Thyroid gland (tissue), 4 donors: ENCODE measurements at regions not wholly inside any gene's neighbourhood (a gene's known extent, or its start where the extent isn't known, plus 50 kb on each side); places are given as distances from the start of the nearest gene placed in this dataset.

Source experiments
- DNase-seq, 2 donors: peaks; one replicate each; pipeline ENCODE4 v3.0.0-alpha.2; 2019
- H3K27ac ChIP-seq, 3 donors: fragments of 200-600 bp; sonication (generic); 1 replicate in 2 of 3; 2 replicates in 1 of 3; pipeline ENCODE4 v1.5.1; 2016 to 2019; ENCODE audit warnings: mild to moderate bottlenecking in 1 of 3, moderate library complexity in 1 of 3
- H3K27me3 ChIP-seq: fragments of 200-600 bp; sonication (generic); one replicate; pipeline ENCODE4 v1.5.1; 2019
- H3K36me3 ChIP-seq, 2 donors: fragments of 200-600 bp; sonication (generic); one replicate each; pipeline ENCODE4 v1.5.1; 2016 to 2019
- H3K4me1 ChIP-seq, 2 donors: fragments of 200-600 bp; sonication (generic); one replicate each; pipeline ENCODE4 v1.5.1; 2017 to 2019
- H3K4me3 ChIP-seq, 3 donors: fragments of 200-600 bp; sonication (generic); replicated peaks in 1 of 3; 1 replicate in 2 of 3; 2 replicates in 1 of 3; pipeline ENCODE4 v1.5.1; 2016; ENCODE audit warnings: mild to moderate bottlenecking in 1 of 3
- H3K9me3 ChIP-seq: fragments of 200-600 bp; sonication (generic); one replicate; pipeline ENCODE4 v1.5.1; 2017
- POLR2A ChIP-seq, 2 donors: fragments of 450-650 bp; IDR thresholded peaks; one replicate each; pipeline ENCODE4 v1.6.1; 2017; ENCODE audit warnings: antibody characterized with exemption in 2 of 2, mild to moderate bottlenecking in 2 of 2, moderate library complexity in 1 of 2
- WGBS, 2 donors: methylation state at CpG; one replicate each; pipeline ENCODE4 v1.1.5; 2017; 5-methylcytosine and 5-hydroxymethylcytosine counted together
- intact Hi-C: fragments of 100-400 bp; cut with DNase I; formaldehyde crosslinking; loops from one replicate; pipeline ENCODE4 v1.15.1; 2023
- TF ChIP-seq, protein P1 (sequence below), 6 experiments: fragments of 200-600 bp in 3 of 6; fragments of 450-650 bp in 3 of 6; sonication (generic) in 3 of 6; IDR thresholded peaks; one replicate each; pipeline ENCODE4 v1.5.1; 2016 to 2019; ENCODE audit warnings: antibody characterized with exemption in 6 of 6, mild to moderate bottlenecking in 2 of 6, inconsistent platforms in 1 of 6, moderate library complexity in 1 of 6

DNA sequence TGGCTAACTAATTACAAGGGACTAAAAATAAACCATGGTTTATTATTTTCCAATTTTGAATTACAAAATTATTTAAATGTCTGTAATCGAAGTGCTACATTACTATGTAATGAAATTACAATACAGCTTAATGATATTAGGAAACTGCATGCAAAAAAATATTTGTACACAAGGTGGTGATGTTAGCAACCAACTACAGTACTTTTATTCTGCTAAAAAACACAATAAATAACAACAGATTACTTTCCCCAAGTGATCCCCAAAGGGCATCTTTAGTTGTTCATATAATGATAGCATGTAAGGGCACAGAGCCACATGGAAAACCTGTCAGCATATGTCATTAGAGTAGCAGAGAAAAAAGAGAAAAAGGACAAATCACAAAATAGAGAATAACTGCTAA, 147.5 kb upstream of the SOX2 start:
- H3K4me1 ChIP-seq, result no peaks in the 10 kb centered on the region
- H3K4me3 ChIP-seq, result no peak overlapping the region
- TF ChIP-seq POLR2A (IDR thresholded peaks at IDR 0.05), result no peak
- TF ChIP-seq, protein P1, sequence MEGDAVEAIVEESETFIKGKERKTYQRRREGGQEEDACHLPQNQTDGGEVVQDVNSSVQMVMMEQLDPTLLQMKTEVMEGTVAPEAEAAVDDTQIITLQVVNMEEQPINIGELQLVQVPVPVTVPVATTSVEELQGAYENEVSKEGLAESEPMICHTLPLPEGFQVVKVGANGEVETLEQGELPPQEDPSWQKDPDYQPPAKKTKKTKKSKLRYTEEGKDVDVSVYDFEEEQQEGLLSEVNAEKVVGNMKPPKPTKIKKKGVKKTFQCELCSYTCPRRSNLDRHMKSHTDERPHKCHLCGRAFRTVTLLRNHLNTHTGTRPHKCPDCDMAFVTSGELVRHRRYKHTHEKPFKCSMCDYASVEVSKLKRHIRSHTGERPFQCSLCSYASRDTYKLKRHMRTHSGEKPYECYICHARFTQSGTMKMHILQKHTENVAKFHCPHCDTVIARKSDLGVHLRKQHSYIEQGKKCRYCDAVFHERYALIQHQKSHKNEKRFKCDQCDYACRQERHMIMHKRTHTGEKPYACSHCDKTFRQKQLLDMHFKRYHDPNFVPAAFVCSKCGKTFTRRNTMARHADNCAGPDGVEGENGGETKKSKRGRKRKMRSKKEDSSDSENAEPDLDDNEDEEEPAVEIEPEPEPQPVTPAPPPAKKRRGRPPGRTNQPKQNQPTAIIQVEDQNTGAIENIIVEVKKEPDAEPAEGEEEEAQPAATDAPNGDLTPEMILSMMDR (IDR thresholded peaks at IDR 0.05), result no peak
- intact Hi-C loops, result no loop called here
- DNase-seq, result no peak
- no peaks in the 10 kb centered on the region for H3K27me3 ChIP-seq
- 78 to 82% methylated on average over 1 of the region's 1 CpG for WGBS, 2 donors
- H3K36me3 ChIP-seq, result no peaks in the 10 kb centered on the region
- no peak overlapping the region for H3K27ac ChIP-seq
- no peaks in the 10 kb centered on the region for H3K9me3 ChIP-seq

DNA sequence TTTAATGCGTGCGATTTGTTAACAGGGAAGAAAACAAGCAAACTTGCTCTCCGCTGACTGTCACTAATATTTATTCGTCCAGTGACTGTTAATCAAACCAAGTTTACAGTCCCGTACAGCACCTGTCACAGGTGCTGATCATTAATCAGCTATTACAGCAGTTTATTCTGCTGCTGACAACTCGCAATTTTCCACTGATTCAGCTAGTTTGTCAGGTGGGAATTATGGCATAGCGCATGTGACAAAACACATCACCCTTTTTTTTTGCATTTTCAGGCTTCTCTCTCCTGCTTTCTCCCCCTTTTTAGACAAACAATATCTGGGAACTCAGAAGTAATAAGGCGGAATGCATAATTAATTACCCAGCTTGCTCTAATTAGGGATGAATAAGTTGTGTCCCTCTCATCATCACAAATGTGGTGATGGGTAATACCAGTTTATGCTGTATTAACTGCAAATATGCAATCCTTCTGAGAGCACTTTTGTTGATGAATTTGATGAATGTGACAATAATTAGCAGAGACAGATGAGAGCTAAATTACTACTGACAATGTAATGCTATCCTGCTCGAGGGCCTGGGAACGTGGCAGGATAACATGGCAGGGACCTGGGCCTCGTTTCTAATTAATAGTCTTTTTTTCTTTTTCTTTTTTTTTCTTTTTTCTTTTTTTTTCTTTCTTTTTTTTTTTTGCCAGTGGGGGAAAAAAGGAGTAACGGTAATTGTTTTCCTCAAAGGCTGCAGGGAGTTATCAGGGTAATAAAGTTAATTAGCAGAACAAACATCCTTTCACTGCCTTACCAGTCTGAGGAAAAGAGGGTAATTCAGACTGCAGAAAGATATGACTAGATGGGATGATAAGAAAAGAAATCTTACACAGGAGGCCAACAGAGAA, 150.3 kb upstream of the SOX2 start:
- H3K27me3 ChIP-seq, result no peaks in the 10 kb centered on the region
- no peak for DNase-seq
- intact Hi-C loops, result no loop called here
- 66 to 74% methylated on average over 12 of the region's 12 CpGs for WGBS, 2 donors
- TF ChIP-seq, protein P1 (IDR thresholded peaks at IDR 0.05), result no peak
- TF ChIP-seq POLR2A (IDR thresholded peaks at IDR 0.05), result no peak
- no peak overlapping the region for H3K4me3 ChIP-seq
- H3K4me1 ChIP-seq, result no peaks in the 10 kb centered on the region
- H3K9me3 ChIP-seq, result no peaks in the 10 kb centered on the region
- no peaks in the 10 kb centered on the region for H3K36me3 ChIP-seq
- no peak overlapping the region for H3K27ac ChIP-seq

DNA sequence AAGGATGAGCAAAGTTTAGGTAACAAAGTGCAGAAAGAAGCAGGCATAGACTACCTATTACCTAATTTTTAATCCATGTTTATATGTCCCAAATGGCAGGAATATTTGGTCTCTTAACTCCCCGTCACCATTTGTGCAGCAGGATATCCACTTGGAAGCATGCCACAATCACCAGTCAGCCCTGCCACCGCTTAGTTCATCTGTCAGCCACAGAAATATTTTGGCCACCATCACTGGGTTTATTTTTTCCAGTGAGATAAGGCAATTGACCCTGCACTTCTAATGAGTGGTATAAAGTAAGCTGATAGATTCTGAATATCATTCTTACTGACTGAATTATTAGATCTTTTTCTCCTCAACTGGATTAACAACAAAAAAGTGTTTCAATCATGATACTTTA, 152.9 kb upstream of the SOX2 start:
- DNase-seq, result no peak
- Histone ChIP-seq H3K4me1 (no peaks in the 10 kb centered on the region), H3K4me3 (no peak overlapping the region), H3K27me3 (no peaks in the 10 kb centered on the region), H3K27ac (no peak overlapping the region), H3K36me3 (no peaks in the 10 kb centered on the region), H3K9me3 (no peaks in the 10 kb centered on the region)
- TF ChIP-seq, protein P1 (IDR thresholded peaks at IDR 0.05), result no peak
- TF ChIP-seq POLR2A (IDR thresholded peaks at IDR 0.05), result no peak
- 60 to 68% methylated on average over 2 of the region's 2 CpGs for WGBS, 2 donors
- intact Hi-C loops, result no loop called here

DNA sequence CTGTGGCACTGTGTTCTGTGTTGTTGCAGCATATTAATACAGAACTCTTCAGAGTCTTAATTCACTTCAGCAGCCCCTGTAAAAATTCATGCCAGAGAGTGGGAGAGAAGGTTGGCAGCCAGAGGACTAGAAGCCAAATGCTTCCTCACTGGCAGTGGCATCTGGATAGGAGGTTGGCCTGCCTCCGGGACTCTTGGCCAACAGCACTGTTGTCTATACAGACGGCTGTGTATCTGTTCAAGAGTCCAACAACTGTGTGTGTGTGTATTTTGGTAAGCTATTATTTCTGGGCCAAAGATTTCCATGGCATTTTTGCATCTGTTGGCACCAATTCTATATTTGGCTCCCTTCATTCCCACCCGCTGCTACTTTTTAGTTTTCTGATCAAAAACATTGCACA, 156.0 kb upstream of the SOX2 start:
- Histone ChIP-seq H3K9me3 (no peaks in the 10 kb centered on the region), H3K4me3 (no peak overlapping the region), H3K27me3 (no peaks in the 10 kb centered on the region), H3K4me1 (no peaks in the 10 kb centered on the region), H3K36me3 (no peaks in the 10 kb centered on the region), H3K27ac (no peak overlapping the region)
- intact Hi-C loops, result no loop called here
- WGBS, 2 donors, result 68 to 75% methylated on average over 3 of the region's 3 CpGs
- no peak for DNase-seq
- TF ChIP-seq POLR2A (IDR thresholded peaks at IDR 0.05), result no peak
- TF ChIP-seq, protein P1 (IDR thresholded peaks at IDR 0.05), result no peak

DNA sequence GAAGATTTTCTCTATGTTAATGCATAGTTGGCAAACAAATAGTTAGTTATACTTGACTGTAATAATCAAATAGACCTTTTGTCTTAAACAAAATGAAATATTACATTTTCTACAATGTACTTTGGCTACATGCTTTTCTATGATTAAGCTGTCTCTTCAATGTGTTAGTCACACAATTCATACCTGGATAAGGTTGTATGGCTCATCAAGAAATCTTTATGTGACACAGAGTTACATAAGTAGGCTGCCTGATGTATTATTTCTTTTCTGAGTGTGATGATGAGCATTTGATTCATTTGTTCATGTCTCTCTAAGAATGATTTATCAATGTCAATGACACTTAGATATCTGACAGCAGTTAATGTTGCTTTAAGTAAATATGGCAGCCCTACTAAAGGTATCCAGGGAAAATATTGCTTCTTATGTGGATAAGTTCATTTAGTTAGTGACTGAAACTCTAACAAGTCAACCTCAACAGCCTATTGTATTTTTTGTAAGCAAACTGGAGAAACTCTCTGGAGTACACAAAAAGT, 157.4 kb upstream of the SOX2 start:
- no peak overlapping the region for H3K27ac ChIP-seq
- no peaks in the 10 kb centered on the region for H3K36me3 ChIP-seq
- H3K4me1 ChIP-seq, result no peaks in the 10 kb centered on the region
- intact Hi-C loops, result no loop called here
- no peaks in the 10 kb centered on the region for H3K27me3 ChIP-seq
- H3K4me3 ChIP-seq, result no peak overlapping the region
- no peaks in the 10 kb centered on the region for H3K9me3 ChIP-seq
- DNase-seq, result no peak
- TF ChIP-seq, protein P1 (IDR thresholded peaks at IDR 0.05), result no peak
- no peak for TF ChIP-seq POLR2A (IDR thresholded peaks at IDR 0.05)
